DOHH2 (cell line): ENCODE measurements at regions not wholly inside any gene's neighbourhood (a gene's known extent, or its start where the extent isn't known, plus 50 kb on each side); places are given as distances from the start of the nearest gene placed in this dataset.

Source experiments
- CTCF ChIP-seq: fragments of 200-600 bp; sonication (generic); IDR thresholded peaks from one replicate; pipeline ENCODE4 v1.5.1; 2014; ENCODE audit warnings: antibody characterized with exemption, mild to moderate bottlenecking, low read depth, low read length; ENCODE audit not compliant: poor library complexity, severe bottlenecking
- EZH2phosphoT487 ChIP-seq: fragments of 200-600 bp; sonication (generic); IDR thresholded peaks from 2 replicates; pipeline ENCODE4 v1.6.1; 2017; ENCODE audit warnings: borderline replicate concordance, mild to moderate bottlenecking, antibody characterized with exemption, low read length, moderate library complexity, mixed read lengths

DNA sequence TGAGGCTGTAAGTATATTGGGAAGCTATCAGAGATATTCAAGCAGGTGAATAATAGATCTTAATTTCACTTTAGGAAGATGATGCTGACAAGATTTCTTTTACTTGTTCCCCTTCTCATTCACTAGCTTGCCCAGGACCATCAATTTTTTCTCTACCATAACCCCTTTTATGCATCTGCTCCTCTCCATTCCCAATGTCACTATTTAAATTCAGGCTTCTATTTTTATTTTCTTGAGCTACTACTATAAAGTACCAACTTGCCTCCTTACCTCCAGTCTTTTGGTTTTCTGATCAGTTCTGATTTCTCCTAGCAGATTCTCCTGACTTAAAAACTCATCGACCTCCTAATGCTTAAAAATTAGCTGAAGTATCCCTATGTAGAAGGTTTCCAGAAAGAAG, 97.7 kb upstream of the SMIM30 start:
- no peak for TF ChIP-seq CTCF
- TF ChIP-seq EZH2phosphoT487, result no peak
